Keratinocyte (primary cell): ENCODE measurements at regions not wholly inside any gene's neighbourhood (a gene's known extent, or its start where the extent isn't known, plus 50 kb on each side); places are given as distances from the start of the nearest gene placed in this dataset.

Experiments used
- DNase-seq: peaks from one replicate; pipeline ENCODE4 v3.0.0-alpha.2; 2011; ENCODE audit warnings: low read depth, missing footprints, low spot score
- FAIRE-seq: peaks from 2 replicates; lab custom pipeline; 2011; peaks lifted over from hg19 to GRCh38; lab: Jason Lieb, UNC
- H2AFZ ChIP-seq: 2 replicates; pipeline ENCODE4 v1.6.0; 2012; ENCODE audit warnings: low read length, control low read depth, inconsistent platforms; ENCODE audit not compliant: control insufficient read depth
- H3K27ac ChIP-seq: 2 replicates; pipeline ENCODE4 v1.5.1; 2011; ENCODE audit warnings: low read length; ENCODE audit not compliant: control insufficient read depth, insufficient read depth
- H3K27me3 ChIP-seq: 3 replicates; pipeline ENCODE4 v1.6.0; 2011; ENCODE audit warnings: low read length; ENCODE audit not compliant: control insufficient read depth, insufficient read depth; ENCODE audit errors: extremely low read depth
- H3K36me3 ChIP-seq, 2 experiments: 2 replicates in 1 of 2; 3 replicates in 1 of 2; pipeline ENCODE4 v1.5.1; 2011; ENCODE audit warnings: low read length in 2 of 2, mild to moderate bottlenecking in 1 of 2; ENCODE audit not compliant: control insufficient read depth in 2 of 2, insufficient read depth in 2 of 2; ENCODE audit errors: extremely low read depth in 1 of 2
- H3K4me1 ChIP-seq: 3 replicates; pipeline ENCODE4 v1.5.1; 2011; ENCODE audit warnings: low read length; ENCODE audit not compliant: control insufficient read depth, insufficient read depth; ENCODE audit errors: extremely low read depth
- H3K4me2 ChIP-seq: 3 replicates; pipeline ENCODE4 v1.6.0; 2011; ENCODE audit warnings: low read depth, low read length; ENCODE audit not compliant: control insufficient read depth, insufficient read depth; ENCODE audit errors: extremely low read depth
- H3K4me3 ChIP-seq, 3 experiments: fragments of 200-600 bp in 1 of 3; sonication (generic) in 1 of 3; 2 replicates in 2 of 3; 3 replicates in 1 of 3; pipeline ENCODE4 v1.5.1; 2011 to 2016; ENCODE audit warnings: low read length in 3 of 3, mild to moderate bottlenecking in 3 of 3, control low read depth in 2 of 3, inconsistent platforms in 1 of 3, low read depth in 1 of 3, mixed read lengths in 1 of 3, mixed run types in 1 of 3, moderate library complexity in 1 of 3; ENCODE audit not compliant: control insufficient read depth in 2 of 3, insufficient read depth in 2 of 3; ENCODE audit errors: extremely low read depth in 1 of 3
- H3K79me2 ChIP-seq: 2 replicates; pipeline ENCODE4 v1.6.0; 2012; ENCODE audit warnings: low read length; ENCODE audit not compliant: control insufficient read depth, insufficient read depth
- H3K9ac ChIP-seq: 3 replicates; pipeline ENCODE4 v1.6.0; 2011; ENCODE audit warnings: low read length; ENCODE audit not compliant: control insufficient read depth, insufficient read depth; ENCODE audit errors: extremely low read depth
- H3K9me1 ChIP-seq: 3 replicates; pipeline ENCODE4 v1.6.0; 2011; ENCODE audit warnings: low read length; ENCODE audit not compliant: control insufficient read depth, insufficient read depth; ENCODE audit errors: extremely low read depth
- H3K9me3 ChIP-seq: 2 replicates; pipeline ENCODE4 v1.5.1; 2012; ENCODE audit warnings: low read depth, low read length; ENCODE audit not compliant: control insufficient read depth
- H4K20me1 ChIP-seq: 3 replicates; pipeline ENCODE4 v1.6.0; 2011; ENCODE audit warnings: low read length; ENCODE audit not compliant: control insufficient read depth, insufficient read depth; ENCODE audit errors: extremely low read depth
- CTCF ChIP-seq, 3 experiments: IDR thresholded peaks in 1 of 3; conservative IDR thresholded peaks in 1 of 3; optimal IDR thresholded peaks in 1 of 3; 2 replicates in 2 of 3; 3 replicates in 1 of 3; pipeline versions ENCODE3 to v1.5.1; 2011; ENCODE audit warnings: low read length in 3 of 3, mild to moderate bottlenecking in 3 of 3, moderate library complexity in 2 of 3, control low read depth in 1 of 3, inconsistent platforms in 1 of 3; ENCODE audit not compliant: insufficient read depth in 2 of 3; ENCODE audit errors: extremely low read depth in 1 of 3
- EZH2 ChIP-seq: IDR thresholded peaks from one replicate; pipeline ENCODE4 v1.6.1; 2012; ENCODE audit warnings: inconsistent platforms, mild to moderate bottlenecking, low read length, moderate library complexity
- dilution Hi-C: fragments of 300-500 bp; cut with MboI; formaldehyde crosslinking; loops from one replicate; pipeline ENCODE4 v1.7.0; 2020; ENCODE audit warnings: low sequenced_read_pairs; ENCODE audit not compliant: extremely low pct_ligation_motif_present

- Histone ChIP-seq H3K4me2 (no peak overlapping the region), H3K27me3 (no peaks in the 10 kb centered on the region), H3K4me3 (no peak overlapping the region), H3K9me3 (no peaks in the 10 kb centered on the region), H4K20me1 (no peaks in the 10 kb centered on the region), H3K4me1 (no peaks in the 10 kb centered on the region), H3K9ac (no peak overlapping the region), H3K9me1 (no peaks in the 10 kb centered on the region), H2AFZ (no peak overlapping the region), H3K79me2 (no peaks in the 10 kb centered on the region), H3K27ac (no peak overlapping the region), H3K36me3 (no peaks in the 10 kb centered on the region)
- FAIRE-seq: no peak
- TF ChIP-seq EZH2 (no peak), CTCF (optimal IDR thresholded peaks at IDR 0.05 in 1 of 3, IDR thresholded peaks at IDR 0.05 in 1 of 3, conservative IDR thresholded peaks at IDR 0.05 in 1 of 3; ENCODE audit: extremely low read depth in 1 of 3, insufficient read depth in 2 of 3, low read length in 3 of 3) (no peak)
- dilution Hi-C loops: no loop called here
- no peak for DNase-seq
These were observed 919.0 kb upstream of the B3GALT2 start for GRCh38 chr1:194105381-194105780.

GRCh38 chr1:194104247-194104844 is 917.9 kb upstream of the B3GALT2 start:
- no peak overlapping the region for H3K4me2 ChIP-seq
- no peak overlapping the region for H2AFZ ChIP-seq
- H4K20me1 ChIP-seq: no peaks in the 10 kb centered on the region
- H3K4me3 ChIP-seq: no peak overlapping the region
- dilution Hi-C loops: no loop called here
- TF ChIP-seq CTCF (optimal IDR thresholded peaks at IDR 0.05 in 1 of 3, IDR thresholded peaks at IDR 0.05 in 1 of 3, conservative IDR thresholded peaks at IDR 0.05 in 1 of 3; ENCODE audit: extremely low read depth in 1 of 3, insufficient read depth in 2 of 3, low read length in 3 of 3): no peak
- TF ChIP-seq EZH2: no peak
- no peaks in the 10 kb centered on the region for H3K27me3 ChIP-seq
- FAIRE-seq (no peak), DNase-seq (no peak)
- H3K36me3 ChIP-seq: no peaks in the 10 kb centered on the region
- H3K9me1 ChIP-seq: no peaks in the 10 kb centered on the region
- no peaks in the 10 kb centered on the region for H3K4me1 ChIP-seq
- no peaks in the 10 kb centered on the region for H3K79me2 ChIP-seq
- H3K9me3 ChIP-seq: no peaks in the 10 kb centered on the region
- no peak overlapping the region for H3K27ac ChIP-seq
- H3K9ac ChIP-seq: no peak overlapping the region
